ENCODE measurements at regions not wholly inside any gene's neighbourhood (a gene's known extent, or its start where the extent isn't known, plus 50 kb on each side); places are given as distances from the start of the nearest gene placed in this dataset.

DNA sequence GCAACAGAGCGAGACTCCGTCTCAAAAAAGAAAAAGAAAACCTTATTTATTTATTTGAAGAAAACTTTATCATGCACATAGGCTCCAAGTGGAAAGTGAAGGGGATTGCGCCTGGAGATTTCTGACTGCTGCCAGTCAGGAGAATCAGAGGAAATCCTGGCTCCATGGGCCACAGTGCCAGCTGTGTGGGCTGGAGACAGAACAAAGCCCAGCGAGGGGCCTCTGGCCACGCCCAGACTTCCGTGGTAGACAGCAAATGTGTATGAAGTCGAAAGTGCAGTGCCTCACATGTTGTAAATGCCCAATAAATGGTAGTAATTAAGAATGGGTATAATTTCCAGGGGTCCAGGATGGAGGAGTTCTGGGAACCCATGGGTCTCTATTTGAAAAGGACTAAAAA, 75.8 kb upstream of the WWC1 start:
- Histone ChIP-seq H3K4me1 (ENCODE audit: insufficient read depth) (no peaks in the 10 kb centered on the region), H3K9ac (no peak overlapping the region), H3K27ac (no peak overlapping the region), H3K4me3 (no peak overlapping the region), H3K4me2 (ENCODE audit: unreplicated experiment) (no peak overlapping the region), H4K20me1 (ENCODE audit: insufficient read depth) (no peaks in the 10 kb centered on the region), H3K79me2 (ENCODE audit: insufficient read depth) (0 out of 2 replicates have a peak, but pooled peaks cover under 1% of the 10 kb centered on the region), H2AFZ (no peak overlapping the region), H3K27me3 (replicated peaks; ENCODE audit: insufficient read depth) (no peaks in the 10 kb centered on the region), H3K9me3 (ENCODE audit: low read depth) (no peaks in the 10 kb centered on the region), H3K36me3 (ENCODE audit: low read depth) (peaks cover 30% of the 10 kb centered on the region; the same call in 1 of the 2 replicates), H3F3A (ENCODE audit: insufficient read depth) (peaks cover 13% of the 10 kb centered on the region; the same call in 1 of the 2 replicates), H3K9me2 (ENCODE audit: insufficient read depth) (no peaks in the 10 kb centered on the region)
- TF ChIP-seq EZH2phosphoT487 (IDR thresholded peaks at IDR 0.05; ENCODE audit: insufficient read depth, low read depth): no peak
- TF ChIP-seq EZH2 (IDR thresholded peaks at IDR 0.05; ENCODE audit: insufficient read depth, poor library complexity, severe bottlenecking): no peak
- DNase-seq: no peak
- in situ Hi-C loops (cut with MboI): loop anchor here (10.0 kb wide), 1 partner anchor 631 kb away; no protein-coding TSS in a partner anchor
- WGBS, 2 experiments (ENCODE audit: low coverage in 1 of 2, low lambda C conversion rate in 2 of 2, missing lambda C conversion rate in 2 of 2): 85 to 90% methylated on average over 7 of the region's 7 CpGs

DNA sequence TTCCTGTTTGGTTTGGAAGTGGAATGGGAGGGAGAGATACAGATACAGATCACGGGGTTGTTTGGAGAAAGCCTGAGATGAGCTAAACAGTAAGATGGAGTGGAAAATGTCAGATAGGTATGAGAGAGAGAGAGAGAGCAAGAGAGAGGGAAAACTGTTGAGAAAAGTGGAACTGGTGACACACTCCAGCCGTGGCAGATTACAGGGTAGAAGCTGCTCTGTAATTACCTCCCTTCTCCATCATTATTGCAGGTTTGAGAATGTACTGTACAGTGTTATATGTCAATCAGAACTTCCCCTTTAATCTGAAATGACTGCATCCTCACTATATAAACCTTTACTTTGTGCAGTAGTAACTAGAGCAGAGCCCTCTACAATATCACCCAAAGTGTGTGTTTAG, 74.5 kb upstream of the WWC1 start:
- peaks cover 13% of the 10 kb centered on the region; the same call in 1 of the 2 replicates for H3F3A ChIP-seq (ENCODE audit: insufficient read depth)
- 0 out of 2 replicates have a peak, but pooled peaks cover 13% of the 10 kb centered on the region for H3K79me2 ChIP-seq (ENCODE audit: insufficient read depth)
- DNase-seq: no peak
- H4K20me1 ChIP-seq (ENCODE audit: insufficient read depth): no peaks in the 10 kb centered on the region
- H2AFZ ChIP-seq: no peak overlapping the region
- H3K36me3 ChIP-seq (ENCODE audit: low read depth): peaks cover 40% of the 10 kb centered on the region; the same call in 1 of the 2 replicates
- H3K4me1 ChIP-seq (ENCODE audit: insufficient read depth): no peaks in the 10 kb centered on the region
- H3K9ac ChIP-seq: no peak overlapping the region
- no peak overlapping the region for H3K4me2 ChIP-seq (ENCODE audit: unreplicated experiment)
- H3K4me3 ChIP-seq: no peak overlapping the region
- H3K27ac ChIP-seq: no peak overlapping the region
- TF ChIP-seq EZH2 (IDR thresholded peaks at IDR 0.05; ENCODE audit: insufficient read depth, poor library complexity, severe bottlenecking) (no peak), EZH2phosphoT487 (IDR thresholded peaks at IDR 0.05; ENCODE audit: insufficient read depth, low read depth) (no peak)
- 43 to 65% methylated on average over 2 of the region's 2 CpGs for WGBS, 2 experiments (ENCODE audit: low coverage in 1 of 2, low lambda C conversion rate in 2 of 2, missing lambda C conversion rate in 2 of 2)
- no peaks in the 10 kb centered on the region for H3K9me3 ChIP-seq (ENCODE audit: low read depth)
- no peaks in the 10 kb centered on the region for H3K9me2 ChIP-seq (ENCODE audit: insufficient read depth)
- H3K27me3 ChIP-seq (replicated peaks; ENCODE audit: insufficient read depth): no peaks in the 10 kb centered on the region
- in situ Hi-C loops (cut with MboI): loop anchor here (10.0 kb wide), 1 partner anchor 632 kb away; no protein-coding TSS in a partner anchor

DNA sequence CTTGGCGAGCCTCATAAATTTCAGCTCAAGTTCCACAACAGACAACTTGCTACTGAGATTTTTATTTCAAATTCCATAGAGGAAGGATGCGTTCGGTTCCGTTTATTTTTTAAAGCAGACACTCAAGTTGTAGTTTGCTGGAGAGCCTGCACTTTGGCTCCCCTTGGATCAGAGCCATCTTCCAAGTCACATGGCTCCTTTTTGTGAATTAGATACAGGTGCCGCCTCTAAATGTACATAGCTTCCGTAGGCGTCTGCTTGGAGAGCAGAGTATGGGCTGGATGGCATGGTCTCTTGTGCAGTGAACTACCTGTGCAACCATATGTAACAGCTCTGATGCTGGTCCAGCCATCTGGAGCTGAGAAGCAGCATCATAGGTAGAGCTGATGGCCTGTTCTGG, 73.9 kb upstream of the WWC1 start:
- H3K4me2 ChIP-seq (ENCODE audit: unreplicated experiment): no peak overlapping the region
- no peak overlapping the region for H3K27ac ChIP-seq
- 76% methylated on average over 7 of the region's 7 CpGs for WGBS, 2 experiments (ENCODE audit: low coverage in 1 of 2, low lambda C conversion rate in 2 of 2, missing lambda C conversion rate in 2 of 2)
- H2AFZ ChIP-seq: no peak overlapping the region
- no peaks in the 10 kb centered on the region for H3K27me3 ChIP-seq (replicated peaks; ENCODE audit: insufficient read depth)
- no peaks in the 10 kb centered on the region for H3K4me1 ChIP-seq (ENCODE audit: insufficient read depth)
- in situ Hi-C loops (cut with MboI): loop anchor here (10.0 kb wide), 1 partner anchor 633 kb away; no protein-coding TSS in a partner anchor
- H4K20me1 ChIP-seq (ENCODE audit: insufficient read depth): no peaks in the 10 kb centered on the region
- peaks cover 13% of the 10 kb centered on the region; the same call in 1 of the 2 replicates for H3F3A ChIP-seq (ENCODE audit: insufficient read depth)
- H3K9me2 ChIP-seq (ENCODE audit: insufficient read depth): no peaks in the 10 kb centered on the region
- no peak for TF ChIP-seq EZH2 (IDR thresholded peaks at IDR 0.05; ENCODE audit: insufficient read depth, poor library complexity, severe bottlenecking)
- TF ChIP-seq EZH2phosphoT487 (IDR thresholded peaks at IDR 0.05; ENCODE audit: insufficient read depth, low read depth): no peak
- H3K4me3 ChIP-seq: no peak overlapping the region
- H3K79me2 ChIP-seq (ENCODE audit: insufficient read depth): 0 out of 2 replicates have a peak, but pooled peaks cover 13% of the 10 kb centered on the region
- no peak overlapping the region for H3K9ac ChIP-seq
- peaks cover 40% of the 10 kb centered on the region; the same call in 1 of the 2 replicates for H3K36me3 ChIP-seq (ENCODE audit: low read depth)
- no peak for DNase-seq
- no peaks in the 10 kb centered on the region for H3K9me3 ChIP-seq (ENCODE audit: low read depth)

DNA sequence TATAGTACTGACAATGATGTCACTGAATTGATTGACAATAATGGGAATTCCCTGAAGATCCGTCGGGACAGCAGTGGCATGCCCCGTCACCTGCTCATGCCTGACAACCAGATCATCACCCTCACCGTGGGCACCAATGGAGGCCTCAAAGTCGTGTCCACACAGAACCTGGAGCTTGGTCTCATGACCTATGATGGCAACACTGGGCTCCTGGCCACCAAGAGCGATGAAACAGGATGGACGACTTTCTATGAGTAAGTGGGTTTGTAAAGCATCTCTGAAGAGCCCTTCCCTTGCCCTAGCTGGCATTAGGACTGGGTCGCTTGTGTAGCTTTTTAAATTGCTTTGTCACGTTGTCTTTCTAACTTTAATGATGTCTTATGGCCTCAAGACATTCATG, 72.7 kb upstream of the WWC1 start:
- Histone ChIP-seq H3K9me2 (ENCODE audit: insufficient read depth) (no peaks in the 10 kb centered on the region), H3K9me3 (ENCODE audit: low read depth) (no peaks in the 10 kb centered on the region), H3K4me3 (no peak overlapping the region), H3K79me2 (ENCODE audit: insufficient read depth) (0 out of 2 replicates have a peak, but pooled peaks cover 13% of the 10 kb centered on the region), H3K27me3 (replicated peaks; ENCODE audit: insufficient read depth) (no peaks in the 10 kb centered on the region), H3K4me1 (ENCODE audit: insufficient read depth) (no peaks in the 10 kb centered on the region), H3F3A (ENCODE audit: insufficient read depth) (peaks cover 13% of the 10 kb centered on the region; the same call in 1 of the 2 replicates), H3K27ac (no peak overlapping the region), H3K4me2 (ENCODE audit: unreplicated experiment) (no peak overlapping the region), H3K36me3 (ENCODE audit: low read depth) (peaks cover 40% of the 10 kb centered on the region; the same call in 1 of the 2 replicates), H2AFZ (no peak overlapping the region), H4K20me1 (ENCODE audit: insufficient read depth) (no peaks in the 10 kb centered on the region), H3K9ac (no peak overlapping the region)
- in situ Hi-C loops (cut with MboI): loop anchor here (10.0 kb wide), 1 partner anchor 634 kb away; no protein-coding TSS in a partner anchor
- WGBS, 2 experiments (ENCODE audit: low coverage in 1 of 2, low lambda C conversion rate in 2 of 2, missing lambda C conversion rate in 2 of 2): 78 to 79% methylated on average over 9 of the region's 9 CpGs
- TF ChIP-seq EZH2phosphoT487 (IDR thresholded peaks at IDR 0.05; ENCODE audit: insufficient read depth, low read depth) (no peak), EZH2 (IDR thresholded peaks at IDR 0.05; ENCODE audit: insufficient read depth, poor library complexity, severe bottlenecking) (no peak)
- DNase-seq: peak; percentile 24
